DND-41 (cell line): ENCODE measurements at regions not wholly inside any gene's neighbourhood (a gene's known extent, or its start where the extent isn't known, plus 50 kb on each side); places are given as distances from the start of the nearest gene placed in this dataset.

Experiments
- ATAC-seq: fragments of 200-7000 bp; cut with Tn5 transposase; 3 replicates; pipeline ENCODE4 v1.9.1; 2021; ENCODE audit warnings: low read depth; ENCODE audit not compliant: insufficient read depth
- DNase-seq: peaks from one replicate; pipeline ENCODE4 v3.0.0-alpha.2; 2020
- H2AFZ ChIP-seq: 2 replicates; pipeline ENCODE4 v1.6.0; 2012; ENCODE audit warnings: low read depth, low read length
- H3K27ac ChIP-seq: 2 replicates; pipeline ENCODE4 v1.5.1; 2012; ENCODE audit warnings: low read length, inconsistent platforms
- H3K27me3 ChIP-seq: fragments of 200-600 bp; sonication (generic); 2 replicates; pipeline ENCODE4 v1.6.0; 2012; ENCODE audit warnings: low read length, mild to moderate bottlenecking, inconsistent platforms; ENCODE audit not compliant: insufficient read depth, poor library complexity
- H3K36me3 ChIP-seq: 2 replicates; pipeline ENCODE4 v1.5.1; 2012; ENCODE audit warnings: low read length, inconsistent platforms; ENCODE audit not compliant: insufficient read depth
- H3K4me1 ChIP-seq: 2 replicates; pipeline ENCODE4 v1.5.1; 2012; ENCODE audit warnings: mild to moderate bottlenecking, low read length; ENCODE audit not compliant: insufficient read depth
- H3K4me2 ChIP-seq: 2 replicates; pipeline ENCODE4 v1.6.0; 2012; ENCODE audit warnings: mild to moderate bottlenecking, moderate library complexity, low read length, inconsistent platforms; ENCODE audit not compliant: insufficient read depth
- H3K4me3 ChIP-seq, 2 experiments: fragments of 200-600 bp in 1 of 2; shearing (Covaris generic) in 1 of 2; 2 replicates each; pipeline ENCODE4 v1.5.1; 2012 to 2016; ENCODE audit warnings: inconsistent platforms in 2 of 2, low read length in 2 of 2, mild to moderate bottlenecking in 2 of 2, low read depth in 1 of 2, moderate library complexity in 1 of 2
- H3K79me2 ChIP-seq: 2 replicates; pipeline ENCODE4 v1.6.0; 2012; ENCODE audit warnings: low read length, inconsistent platforms; ENCODE audit not compliant: insufficient read depth
- H3K9ac ChIP-seq: 2 replicates; pipeline ENCODE4 v1.6.0; 2012; ENCODE audit warnings: low read depth, mild to moderate bottlenecking, inconsistent platforms, low read length, moderate library complexity
- H3K9me3 ChIP-seq: 2 replicates; pipeline ENCODE4 v1.5.1; 2012; ENCODE audit warnings: low read length, moderate library complexity, mild to moderate bottlenecking, inconsistent platforms; ENCODE audit not compliant: insufficient read depth, severe bottlenecking
- H4K20me1 ChIP-seq: 2 replicates; pipeline ENCODE4 v1.6.0; 2012; ENCODE audit warnings: low read length; ENCODE audit not compliant: insufficient read depth
- CTCF ChIP-seq: IDR thresholded peaks from 2 replicates; pipeline ENCODE4 v1.5.1; 2012; ENCODE audit warnings: borderline replicate concordance, low read length, moderate library complexity, mild to moderate bottlenecking; ENCODE audit not compliant: poor library complexity, severe bottlenecking; ENCODE audit errors: extremely low read depth
- EZH2 ChIP-seq: IDR thresholded peaks from 3 replicates; pipeline ENCODE4 v1.6.1; 2012; ENCODE audit warnings: borderline replicate concordance, low read depth, mild to moderate bottlenecking, moderate library complexity, low read length, inconsistent platforms; ENCODE audit not compliant: severe bottlenecking

GRCh38 chr1:68936530-68936929 lies 439.6 kb upstream of the DEPDC1 start:
- Histone ChIP-seq H3K27ac (no peak overlapping the region), H3K79me2 (no peaks in the 10 kb centered on the region), H3K4me3 (no peak overlapping the region), H3K4me2 (no peak overlapping the region), H3K9ac (no peak overlapping the region), H3K36me3 (no peaks in the 10 kb centered on the region), H2AFZ (no peak overlapping the region), H3K9me3 (no peaks in the 10 kb centered on the region), H3K27me3 (no peaks in the 10 kb centered on the region), H3K4me1 (no peaks in the 10 kb centered on the region), H4K20me1 (no peaks in the 10 kb centered on the region)
- ATAC-seq (no peak), DNase-seq (no peak)
- TF ChIP-seq CTCF (no peak), EZH2 (no peak)

- DNase-seq (no peak), ATAC-seq (no peak)
- Histone ChIP-seq H3K27ac (no peak overlapping the region), H3K27me3 (no peaks in the 10 kb centered on the region), H2AFZ (no peak overlapping the region), H3K79me2 (no peaks in the 10 kb centered on the region), H3K4me2 (no peak overlapping the region), H3K9ac (no peak overlapping the region), H3K4me1 (no peaks in the 10 kb centered on the region), H3K9me3 (no peaks in the 10 kb centered on the region), H3K4me3 (no peak overlapping the region), H3K36me3 (no peaks in the 10 kb centered on the region), H4K20me1 (no peaks in the 10 kb centered on the region)
- no peak for TF ChIP-seq CTCF
- no peak for TF ChIP-seq EZH2
These were observed 441.3 kb upstream of the DEPDC1 start for GRCh38 chr1:68938051-68938666.

- H3K27ac ChIP-seq: no peak overlapping the region
- H3K36me3 ChIP-seq: no peaks in the 10 kb centered on the region
- no peak overlapping the region for H3K9ac ChIP-seq
- ATAC-seq: no peak
- no peak overlapping the region for H2AFZ ChIP-seq
- no peak for TF ChIP-seq CTCF
- TF ChIP-seq EZH2: no peak
- H3K27me3 ChIP-seq: no peaks in the 10 kb centered on the region
- no peak for DNase-seq
- no peak overlapping the region for H3K4me2 ChIP-seq
- no peak overlapping the region for H3K4me3 ChIP-seq
- no peaks in the 10 kb centered on the region for H3K9me3 ChIP-seq
- no peaks in the 10 kb centered on the region for H4K20me1 ChIP-seq
- no peaks in the 10 kb centered on the region for H3K79me2 ChIP-seq
- no peaks in the 10 kb centered on the region for H3K4me1 ChIP-seq
These were observed 453.2 kb upstream of the DEPDC1 start for GRCh38 chr1:68950036-68950435.
